PFSK-1 (cell line): ENCODE measurements at regions not wholly inside any gene's neighbourhood (a gene's known extent, or its start where the extent isn't known, plus 50 kb on each side); places are given as distances from the start of the nearest gene placed in this dataset.

ENCODE experiments used
- FOXP2 ChIP-seq: optimal IDR thresholded peaks from 2 replicates; pipeline ENCODE3; 2011; ENCODE audit warnings: borderline replicate concordance, control low read depth, inconsistent platforms; ENCODE audit not compliant: insufficient read depth; ENCODE audit errors: extremely low read length, extremely low read depth
- POLR2AphosphoS5 ChIP-seq: IDR thresholded peaks from 2 replicates; pipeline ENCODE4 v1.6.1; 2012; ENCODE audit warnings: low read depth, mild to moderate bottlenecking, control low read depth, low read length, moderate library complexity
- SIN3A ChIP-seq: IDR thresholded peaks from 2 replicates; pipeline ENCODE4 v1.6.1; 2012; ENCODE audit warnings: mild to moderate bottlenecking, low read length, moderate library complexity, borderline replicate concordance; ENCODE audit not compliant: insufficient read depth
- TAF1 ChIP-seq: IDR thresholded peaks from 2 replicates; pipeline ENCODE4 v1.6.1; 2012; ENCODE audit warnings: low read length, control low read depth, borderline replicate concordance; ENCODE audit not compliant: insufficient read depth
- TF ChIP-seq, protein P1 (sequence below), 2 experiments: IDR thresholded peaks; 2 replicates each; pipeline versions ENCODE4 v1.6.1 to v1.8.0; 2011 to 2012; ENCODE audit warnings: low read depth in 2 of 2, low read length in 2 of 2, control low read depth in 1 of 2, inconsistent platforms in 1 of 2, mild to moderate bottlenecking in 1 of 2, moderate library complexity in 1 of 2; ENCODE audit not compliant: insufficient read depth in 1 of 2

DNA sequence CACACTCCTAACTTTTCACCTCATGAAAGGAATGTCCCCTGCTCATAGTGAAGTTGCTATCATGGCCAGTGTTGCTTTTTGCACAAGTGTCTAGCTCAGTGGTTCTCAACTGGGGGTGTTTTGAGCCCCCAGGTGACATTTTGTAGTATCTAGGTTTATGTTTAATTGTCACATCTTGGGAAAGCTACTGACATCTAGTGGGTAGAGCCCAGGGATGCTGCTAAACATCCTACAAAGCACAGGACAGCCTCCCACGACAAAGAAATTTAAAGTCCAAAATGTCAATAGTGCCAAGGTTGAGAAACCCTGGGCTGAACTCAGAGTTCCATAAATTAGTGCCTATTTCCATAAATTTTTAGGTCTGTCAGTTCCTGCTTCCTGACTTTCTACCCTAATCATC, 70.7 kb upstream of the HCCS start:
- no peak for TF ChIP-seq SIN3A
- TF ChIP-seq TAF1, result no peak
- TF ChIP-seq FOXP2, result no peak
- TF ChIP-seq POLR2AphosphoS5, result no peak
- TF ChIP-seq, protein P1, sequence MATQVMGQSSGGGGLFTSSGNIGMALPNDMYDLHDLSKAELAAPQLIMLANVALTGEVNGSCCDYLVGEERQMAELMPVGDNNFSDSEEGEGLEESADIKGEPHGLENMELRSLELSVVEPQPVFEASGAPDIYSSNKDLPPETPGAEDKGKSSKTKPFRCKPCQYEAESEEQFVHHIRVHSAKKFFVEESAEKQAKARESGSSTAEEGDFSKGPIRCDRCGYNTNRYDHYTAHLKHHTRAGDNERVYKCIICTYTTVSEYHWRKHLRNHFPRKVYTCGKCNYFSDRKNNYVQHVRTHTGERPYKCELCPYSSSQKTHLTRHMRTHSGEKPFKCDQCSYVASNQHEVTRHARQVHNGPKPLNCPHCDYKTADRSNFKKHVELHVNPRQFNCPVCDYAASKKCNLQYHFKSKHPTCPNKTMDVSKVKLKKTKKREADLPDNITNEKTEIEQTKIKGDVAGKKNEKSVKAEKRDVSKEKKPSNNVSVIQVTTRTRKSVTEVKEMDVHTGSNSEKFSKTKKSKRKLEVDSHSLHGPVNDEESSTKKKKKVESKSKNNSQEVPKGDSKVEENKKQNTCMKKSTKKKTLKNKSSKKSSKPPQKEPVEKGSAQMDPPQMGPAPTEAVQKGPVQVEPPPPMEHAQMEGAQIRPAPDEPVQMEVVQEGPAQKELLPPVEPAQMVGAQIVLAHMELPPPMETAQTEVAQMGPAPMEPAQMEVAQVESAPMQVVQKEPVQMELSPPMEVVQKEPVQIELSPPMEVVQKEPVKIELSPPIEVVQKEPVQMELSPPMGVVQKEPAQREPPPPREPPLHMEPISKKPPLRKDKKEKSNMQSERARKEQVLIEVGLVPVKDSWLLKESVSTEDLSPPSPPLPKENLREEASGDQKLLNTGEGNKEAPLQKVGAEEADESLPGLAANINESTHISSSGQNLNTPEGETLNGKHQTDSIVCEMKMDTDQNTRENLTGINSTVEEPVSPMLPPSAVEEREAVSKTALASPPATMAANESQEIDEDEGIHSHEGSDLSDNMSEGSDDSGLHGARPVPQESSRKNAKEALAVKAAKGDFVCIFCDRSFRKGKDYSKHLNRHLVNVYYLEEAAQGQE (IDR thresholded peaks at IDR 0.05; ENCODE audit: insufficient read depth in 1 of 2, low read depth in 2 of 2, low read length in 2 of 2), result no peak

DNA sequence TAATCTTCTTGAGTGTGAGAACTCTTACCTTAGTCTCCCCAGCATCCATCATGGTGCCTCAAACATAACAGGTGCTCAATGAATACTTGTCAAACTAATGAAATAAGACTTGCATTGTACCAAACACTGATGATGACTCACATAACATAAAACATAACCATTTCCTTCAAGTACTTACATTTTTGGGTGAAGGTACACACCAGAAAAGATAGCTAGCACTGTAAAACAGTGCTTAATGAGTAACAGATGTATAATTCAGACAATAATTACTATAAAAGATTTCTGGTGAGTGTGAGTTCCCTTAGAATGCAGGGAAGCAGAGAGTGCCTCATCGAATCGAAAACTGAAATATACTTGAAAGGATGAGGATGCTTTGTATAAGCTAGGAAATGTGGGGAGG, 70.1 kb upstream of the HCCS start:
- no peak for TF ChIP-seq POLR2AphosphoS5
- no peak for TF ChIP-seq SIN3A
- no peak for TF ChIP-seq FOXP2
- TF ChIP-seq, protein P1 (IDR thresholded peaks at IDR 0.05; ENCODE audit: insufficient read depth in 1 of 2, low read depth in 2 of 2, low read length in 2 of 2), result no peak
- TF ChIP-seq TAF1, result no peak

DNA sequence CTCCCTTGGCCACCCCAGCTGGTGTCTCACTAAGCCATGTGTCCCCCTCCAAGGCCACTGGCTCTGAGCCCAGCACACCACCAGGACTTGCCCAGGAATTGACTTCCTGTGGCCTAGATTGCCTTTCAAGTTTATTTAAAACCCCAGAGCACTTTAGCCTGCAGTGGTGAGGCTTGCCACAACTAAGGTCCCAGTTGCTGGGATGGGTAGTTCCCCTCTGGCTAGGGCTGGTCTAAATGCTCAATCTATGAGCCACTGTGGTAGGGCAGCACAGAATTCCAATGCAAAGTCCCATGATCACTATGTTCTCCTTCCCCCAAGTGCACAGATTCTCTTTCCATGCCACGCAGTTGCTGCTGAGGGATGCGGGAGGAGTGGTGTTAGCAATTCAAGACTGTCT, 61.1 kb upstream of the HCCS start:
- TF ChIP-seq POLR2AphosphoS5 (no peak), FOXP2 (no peak), SIN3A (no peak), TAF1 (no peak)
- TF ChIP-seq, protein P1 (IDR thresholded peaks at IDR 0.05; ENCODE audit: insufficient read depth in 1 of 2, low read depth in 2 of 2, low read length in 2 of 2), result no peak

DNA sequence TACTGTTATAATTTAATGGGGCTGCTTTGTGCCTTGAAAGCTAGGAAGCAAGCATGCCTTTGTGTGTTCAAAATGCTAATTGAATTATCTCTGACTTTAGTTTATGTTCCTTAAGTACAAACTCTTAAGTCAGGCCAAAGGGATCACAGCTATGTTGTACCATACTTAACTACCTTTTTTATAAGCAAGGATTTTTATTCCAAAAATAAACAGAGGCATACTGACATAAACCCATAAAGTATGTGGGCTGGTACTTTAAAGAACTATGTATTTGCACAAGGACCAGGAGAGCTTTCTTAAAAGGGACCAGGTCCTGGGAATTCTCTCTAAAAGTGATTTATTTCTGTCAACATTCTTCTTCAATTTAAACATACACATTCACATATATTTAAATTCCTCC, 57.8 kb upstream of the HCCS start:
- TF ChIP-seq, protein P1 (IDR thresholded peaks at IDR 0.05; ENCODE audit: insufficient read depth in 1 of 2, low read depth in 2 of 2, low read length in 2 of 2), result no peak
- TF ChIP-seq TAF1 (no peak), POLR2AphosphoS5 (no peak), SIN3A (no peak), FOXP2 (no peak)
